Activated T-cell treated with anti-CD3 and anti-CD28 coated beads for 48 hours (primary cell): ENCODE measurements at regions not wholly inside any gene's neighbourhood (a gene's known extent, or its start where the extent isn't known, plus 50 kb on each side); places are given as distances from the start of the nearest gene placed in this dataset.

ENCODE experiments used
- DNase-seq: peaks from one replicate; pipeline ENCODE4 v3.0.0-alpha.2; 2020; ENCODE audit warnings: low read depth

GRCh38 chr1:90139837-90140236 lies 144.9 kb downstream of the ZNF326 start:
- no peak for DNase-seq

GRCh38 chr1:90135286-90135685 lies 140.4 kb downstream of the ZNF326 start:
- DNase-seq: no peak

GRCh38 chr1:90134175-90134955 lies 139.5 kb downstream of the ZNF326 start:
- no peak for DNase-seq

DNA sequence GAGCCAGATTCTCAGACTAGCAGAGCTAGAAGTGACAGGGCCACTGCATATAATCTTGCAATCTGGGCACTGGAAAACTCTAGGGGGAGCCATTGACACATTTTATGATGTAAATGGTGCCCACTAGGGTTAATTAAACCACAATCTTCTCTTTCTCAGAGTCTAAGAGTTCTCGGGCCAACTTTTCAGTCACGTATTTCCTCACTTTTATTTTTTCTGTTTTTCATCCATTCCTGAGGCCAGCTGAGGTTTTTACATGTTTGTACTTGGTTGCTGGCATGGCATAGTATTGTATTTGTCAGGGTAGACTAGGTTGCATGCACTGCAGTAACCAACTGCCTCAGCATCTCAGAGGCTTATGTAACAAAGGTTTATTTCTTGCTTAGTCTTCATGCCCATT lies 138.2 kb downstream of the ZNF326 start:
- no peak for DNase-seq

DNA sequence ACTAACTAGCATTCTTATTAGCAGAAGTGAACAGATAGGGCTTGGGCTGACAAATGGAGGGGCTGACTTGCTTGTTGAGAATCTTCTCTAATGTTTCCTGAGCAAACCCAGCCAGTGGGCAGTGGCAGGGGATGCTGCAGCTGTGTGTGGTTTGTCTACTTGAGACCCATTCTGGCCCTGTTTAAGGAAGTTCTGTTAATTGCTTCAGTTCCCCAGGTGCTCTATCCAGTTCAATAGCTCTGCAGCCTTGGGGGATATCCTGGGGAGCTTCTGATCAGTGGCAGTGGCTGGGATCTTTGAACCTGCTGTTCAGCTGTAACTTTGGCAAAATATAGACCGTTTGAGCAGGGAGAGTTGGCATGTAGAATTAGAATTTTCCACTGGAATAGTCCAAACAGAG lies 137.4 kb downstream of the ZNF326 start:
- DNase-seq: no peak

DNA sequence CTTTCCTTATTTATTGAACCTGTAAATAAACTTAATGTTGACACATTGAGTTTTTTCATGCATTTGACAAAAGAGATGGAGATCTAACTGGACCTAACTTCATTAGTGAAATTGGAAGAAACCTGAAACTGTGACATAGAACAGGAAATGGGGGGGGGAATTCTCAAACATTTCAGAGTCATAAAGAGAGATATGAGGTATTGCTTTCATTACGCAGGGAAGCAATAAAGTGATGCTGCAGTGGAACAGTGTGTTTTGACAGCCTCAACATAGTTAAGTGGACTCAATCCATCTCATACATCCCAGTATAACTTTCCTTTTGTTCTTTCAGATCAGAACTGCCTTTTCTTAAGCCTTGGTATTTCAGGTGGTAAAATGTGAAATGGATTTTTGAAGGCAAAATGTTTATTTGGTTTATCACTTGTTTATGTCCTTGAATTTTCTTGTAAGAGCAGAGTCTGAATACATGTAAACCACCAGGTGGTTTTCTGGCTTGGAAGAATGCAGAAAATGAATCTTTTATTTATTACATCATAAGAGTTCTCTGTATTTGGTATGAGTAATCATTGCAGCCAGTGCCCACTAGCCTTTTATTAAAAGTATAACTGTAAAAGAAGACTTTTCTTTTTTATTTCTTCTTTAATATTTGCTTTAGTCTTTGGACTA lies 132.5 kb downstream of the ZNF326 start:
- DNase-seq: no peak

DNA sequence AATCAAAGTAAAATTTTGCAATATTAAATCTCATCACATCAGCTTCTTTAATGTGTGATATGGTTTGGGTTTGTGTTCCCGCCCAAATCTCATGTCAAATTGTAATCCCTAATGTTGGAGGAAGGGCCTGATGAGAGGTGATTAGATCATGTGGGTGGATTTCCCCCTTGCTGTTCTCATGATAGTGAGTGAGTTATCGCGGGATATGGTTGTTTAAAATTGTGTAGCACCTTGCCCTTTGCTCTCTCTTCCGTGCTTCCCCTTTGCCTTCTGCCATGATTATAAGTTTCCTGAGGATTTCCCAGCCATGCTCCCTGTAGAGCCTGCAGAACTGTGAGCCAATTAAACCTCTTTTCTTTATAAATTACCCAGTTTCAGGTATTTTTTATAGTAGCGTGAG lies 131.9 kb downstream of the ZNF326 start:
- no peak for DNase-seq

DNA sequence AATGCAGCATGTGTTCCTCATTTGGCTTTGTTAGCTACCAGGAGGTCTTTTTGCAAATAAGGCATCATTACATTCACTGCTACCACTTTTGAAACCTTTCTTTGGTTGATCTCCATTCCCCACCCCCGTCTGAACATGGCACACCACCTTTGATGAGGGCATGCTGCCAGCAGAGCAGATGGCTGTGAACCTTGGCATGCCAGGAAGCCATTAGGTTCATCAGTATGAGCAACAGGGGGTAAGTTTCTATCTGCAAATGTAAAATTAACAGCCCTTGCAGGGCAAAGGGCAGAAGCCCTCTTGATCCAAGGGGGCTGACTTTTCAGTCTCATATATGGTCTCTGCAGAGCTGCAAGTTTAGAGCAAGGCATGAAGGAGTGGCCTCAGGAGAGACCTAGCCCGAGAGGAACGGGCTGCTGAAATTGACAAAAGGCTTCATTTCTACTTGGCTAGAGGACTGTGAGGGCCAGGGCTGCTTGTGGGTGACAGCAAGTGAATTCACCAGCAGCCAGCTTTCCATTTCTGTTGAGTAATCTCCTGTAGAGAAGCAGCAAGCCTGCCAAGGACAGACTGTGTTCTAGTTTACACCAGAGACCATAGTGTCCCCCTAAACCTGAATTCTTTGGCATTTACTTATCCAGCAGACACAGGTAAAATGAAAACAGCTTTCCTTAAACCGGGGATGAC lies 127.9 kb downstream of the ZNF326 start:
- DNase-seq: no peak

GRCh38 chr1:90114521-90115141 lies 119.7 kb downstream of the ZNF326 start:
- no peak for DNase-seq

- DNase-seq: no peak
Measured at GRCh38 chr1:90107990-90108389, 113.1 kb downstream of the ZNF326 start.

DNA sequence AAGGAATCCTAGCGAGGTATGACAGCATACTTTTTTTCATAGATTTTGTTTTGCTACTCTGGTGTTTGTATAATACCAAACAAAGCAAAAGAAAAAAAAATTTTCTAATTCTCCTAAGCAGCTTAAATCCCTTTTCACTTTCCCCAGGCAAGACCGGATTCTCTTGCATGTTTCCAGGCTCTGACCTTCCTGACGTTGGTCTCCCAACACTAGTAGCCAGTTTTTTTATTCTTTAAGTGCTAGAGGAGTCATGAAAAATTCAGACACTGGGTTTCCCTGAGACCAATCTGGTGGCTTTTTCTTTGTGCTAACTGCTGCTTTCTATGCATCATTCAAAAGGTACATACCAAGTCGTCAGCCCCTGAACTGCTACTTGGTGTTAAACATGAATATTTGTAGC lies 111.4 kb downstream of the ZNF326 start:
- no peak for DNase-seq

- no peak for DNase-seq
Measured at GRCh38 chr1:90104941-90105538, 110.1 kb downstream of the ZNF326 start.

GRCh38 chr1:90100566-90100965 lies 105.7 kb downstream of the ZNF326 start:
- no peak for DNase-seq

- no peak for DNase-seq
Measured at GRCh38 chr1:90092441-90092840, 97.5 kb downstream of the ZNF326 start.
